Activated CD8-positive, alpha-beta T cell treated with anti-CD3 and anti-CD28 coated beads, Interleukin-2, amount 10 ng/mL, durations not matched to agents 7 days and 5 days (primary cell): ENCODE measurements at regions not wholly inside any gene's neighbourhood (a gene's known extent, or its start where the extent isn't known, plus 50 kb on each side); places are given as distances from the start of the nearest gene placed in this dataset.

Experiments used
- ATAC-seq: fragments of 150-1000 bp; cut with Tn5 transposase; one replicate; pipeline ENCODE4 v1.10.0; 2021; ENCODE audit warnings: moderate library complexity
- CTCF ChIA-PET: fragments of 350-600 bp; sonication (Branson Sonifier 250); formaldehyde crosslinking; loops from one replicate; lab custom pipeline; 2021; ENCODE audit warnings: antibody characterized with exemption; lab: Charles Lee
- POLR2A ChIA-PET: fragments of 350-600 bp; sonication (Branson Sonifier 250); formaldehyde crosslinking; loops from one replicate; lab custom pipeline; 2021; ENCODE audit warnings: antibody characterized with exemption; lab: Charles Lee
- DNase-seq: peaks from one replicate; pipeline ENCODE4 v3.0.0-alpha.2; 2020
- H3K27ac Mint-ChIP-seq: one replicate; pipeline ENCODE4 v1.8.0; 2021; ENCODE audit warnings: mild to moderate bottlenecking, mixed read lengths
- H3K27me3 Mint-ChIP-seq: one replicate; pipeline ENCODE4 v1.8.0; 2021; ENCODE audit warnings: low read depth, mixed read lengths
- H3K36me3 Mint-ChIP-seq: one replicate; pipeline ENCODE4 v1.8.0; 2021; ENCODE audit warnings: low read depth, mixed read lengths
- H3K4me1 Mint-ChIP-seq: one replicate; pipeline ENCODE4 v1.8.0; 2021; ENCODE audit warnings: low read depth, mixed read lengths
- H3K4me3 Mint-ChIP-seq: one replicate; pipeline ENCODE4 v1.8.0; 2021; ENCODE audit warnings: mild to moderate bottlenecking, mixed read lengths
- H3K9me3 Mint-ChIP-seq: one replicate; pipeline ENCODE4 v1.8.0; 2022; ENCODE audit warnings: mixed read lengths; ENCODE audit not compliant: insufficient read depth

GRCh38 chr11:115920841-115921480 lies 416.7 kb upstream of the CADM1 start:
- H3K4me1 Mint-ChIP-seq = no peaks in the 10 kb centered on the region
- DNase-seq = no peak
- no peak for ATAC-seq
- POLR2A ChIA-PET = no interaction called here
- peaks cover 5% of the 10 kb centered on the region for H3K9me3 Mint-ChIP-seq
- no peaks in the 10 kb centered on the region for H3K27me3 Mint-ChIP-seq
- H3K27ac Mint-ChIP-seq = no peak overlapping the region
- no peak overlapping the region for H3K4me3 Mint-ChIP-seq
- CTCF ChIA-PET = no interaction called here
- no peaks in the 10 kb centered on the region for H3K36me3 Mint-ChIP-seq

GRCh38 chr11:115920092-115920461 lies 415.9 kb upstream of the CADM1 start:
- no peak for ATAC-seq
- Mint-ChIP-seq H3K4me1 (no peaks in the 10 kb centered on the region), H3K27ac (no peak overlapping the region), H3K27me3 (no peaks in the 10 kb centered on the region), H3K4me3 (no peak overlapping the region), H3K9me3 (peaks cover 5% of the 10 kb centered on the region), H3K36me3 (no peaks in the 10 kb centered on the region)
- POLR2A ChIA-PET = no interaction called here
- no peak for DNase-seq
- CTCF ChIA-PET = no interaction called here

GRCh38 chr11:115919341-115920091 lies 415.3 kb upstream of the CADM1 start:
- H3K27ac Mint-ChIP-seq = no peak overlapping the region
- POLR2A ChIA-PET = no interaction called here
- ATAC-seq (no peak), DNase-seq (no peak)
- no peak overlapping the region for H3K4me3 Mint-ChIP-seq
- CTCF ChIA-PET = interaction anchor here (1.3 kb wide), 1 partner anchor 16 kb away, joined by 4 read pairs; no protein-coding TSS in a partner anchor
- H3K27me3 Mint-ChIP-seq = no peaks in the 10 kb centered on the region
- H3K9me3 Mint-ChIP-seq = peaks cover 4% of the 10 kb centered on the region
- no peaks in the 10 kb centered on the region for H3K36me3 Mint-ChIP-seq
- H3K4me1 Mint-ChIP-seq = no peaks in the 10 kb centered on the region

- POLR2A ChIA-PET = interaction anchor here (0.6 kb wide), 1 partner anchor 266 kb away, joined by 3 read pairs; no protein-coding TSS in a partner anchor
- no peak overlapping the region for H3K27ac Mint-ChIP-seq
- CTCF ChIA-PET = interaction anchor here (1.3 kb wide), 1 partner anchor 15 kb away, joined by 4 read pairs; no protein-coding TSS in a partner anchor
- ATAC-seq = no peak
- no peaks in the 10 kb centered on the region for H3K36me3 Mint-ChIP-seq
- no peaks in the 10 kb centered on the region for H3K27me3 Mint-ChIP-seq
- no peaks in the 10 kb centered on the region for H3K9me3 Mint-ChIP-seq
- DNase-seq = no peak
- H3K4me3 Mint-ChIP-seq = no peak overlapping the region
- H3K4me1 Mint-ChIP-seq = no peaks in the 10 kb centered on the region
These were observed 414.4 kb upstream of the CADM1 start for GRCh38 chr11:115918576-115918975.

- ChIA-PET POLR2A (interaction anchor here (0.6 kb wide), 1 partner anchor 500 kb away, joined by 6 read pairs; no protein-coding TSS in a partner anchor), CTCF (no interaction called here)
- H3K27ac Mint-ChIP-seq = no peak overlapping the region
- H3K36me3 Mint-ChIP-seq = no peaks in the 10 kb centered on the region
- no peak overlapping the region for H3K4me3 Mint-ChIP-seq
- H3K9me3 Mint-ChIP-seq = no peaks in the 10 kb centered on the region
- DNase-seq (no peak), ATAC-seq (no peak)
- no peaks in the 10 kb centered on the region for H3K27me3 Mint-ChIP-seq
- no peaks in the 10 kb centered on the region for H3K4me1 Mint-ChIP-seq
These were observed 412.4 kb upstream of the CADM1 start for GRCh38 chr11:115916608-115917007.

GRCh38 chr11:115912484-115912945 lies 408.3 kb upstream of the CADM1 start:
- H3K27me3 Mint-ChIP-seq = no peaks in the 10 kb centered on the region
- ATAC-seq (no peak), DNase-seq (no peak)
- H3K4me1 Mint-ChIP-seq = no peaks in the 10 kb centered on the region
- H3K27ac Mint-ChIP-seq = no peak overlapping the region
- no peaks in the 10 kb centered on the region for H3K9me3 Mint-ChIP-seq
- H3K4me3 Mint-ChIP-seq = no peak overlapping the region
- ChIA-PET CTCF (no interaction called here), POLR2A (no interaction called here)
- no peaks in the 10 kb centered on the region for H3K36me3 Mint-ChIP-seq

GRCh38 chr11:115911613-115912346 lies 407.6 kb upstream of the CADM1 start:
- ChIA-PET CTCF (no interaction called here), POLR2A (no interaction called here)
- DNase-seq = no peak
- Mint-ChIP-seq H3K36me3 (no peaks in the 10 kb centered on the region), H3K9me3 (no peaks in the 10 kb centered on the region), H3K4me1 (no peaks in the 10 kb centered on the region), H3K27me3 (no peaks in the 10 kb centered on the region), H3K4me3 (no peak overlapping the region), H3K27ac (no peak overlapping the region)
- ATAC-seq = no peak

- no peak overlapping the region for H3K27ac Mint-ChIP-seq
- ATAC-seq (no peak), DNase-seq (no peak)
- H3K9me3 Mint-ChIP-seq = no peaks in the 10 kb centered on the region
- no peaks in the 10 kb centered on the region for H3K36me3 Mint-ChIP-seq
- POLR2A ChIA-PET = no interaction called here
- no peaks in the 10 kb centered on the region for H3K4me1 Mint-ChIP-seq
- no peaks in the 10 kb centered on the region for H3K27me3 Mint-ChIP-seq
- CTCF ChIA-PET = no interaction called here
- H3K4me3 Mint-ChIP-seq = no peak overlapping the region
These were observed 406.2 kb upstream of the CADM1 start for GRCh38 chr11:115910379-115910778.

GRCh38 chr11:115906171-115906570 lies 402.0 kb upstream of the CADM1 start:
- Mint-ChIP-seq H3K9me3 (no peaks in the 10 kb centered on the region), H3K4me3 (no peak overlapping the region), H3K4me1 (peaks cover 4% of the 10 kb centered on the region), H3K27me3 (no peaks in the 10 kb centered on the region), H3K36me3 (no peaks in the 10 kb centered on the region), H3K27ac (no peak overlapping the region)
- POLR2A ChIA-PET = no interaction called here
- CTCF ChIA-PET = no interaction called here
- no peak for ATAC-seq
- DNase-seq = no peak

- ChIA-PET CTCF (no interaction called here), POLR2A (no interaction called here)
- Mint-ChIP-seq H3K4me3 (no peak overlapping the region), H3K4me1 (peaks cover 4% of the 10 kb centered on the region), H3K36me3 (no peaks in the 10 kb centered on the region), H3K27me3 (no peaks in the 10 kb centered on the region), H3K9me3 (no peaks in the 10 kb centered on the region), H3K27ac (no peak overlapping the region)
- no peak for DNase-seq
- ATAC-seq = no peak
These were observed 401.3 kb upstream of the CADM1 start for GRCh38 chr11:115905341-115906000.

- no peak for ATAC-seq
- no peak overlapping the region for H3K27ac Mint-ChIP-seq
- no peaks in the 10 kb centered on the region for H3K36me3 Mint-ChIP-seq
- H3K4me1 Mint-ChIP-seq = peaks cover 4% of the 10 kb centered on the region
- no peak for DNase-seq
- POLR2A ChIA-PET = no interaction called here
- H3K9me3 Mint-ChIP-seq = no peaks in the 10 kb centered on the region
- H3K27me3 Mint-ChIP-seq = no peaks in the 10 kb centered on the region
- no peak overlapping the region for H3K4me3 Mint-ChIP-seq
- CTCF ChIA-PET = interaction anchor here (1.1 kb wide), 1 partner anchor 16 kb away, joined by 4 read pairs; no protein-coding TSS in a partner anchor
These were observed 399.0 kb upstream of the CADM1 start for GRCh38 chr11:115903179-115903578.
